Retinal pigment epithelial cell (primary cell): ENCODE measurements at regions not wholly inside any gene's neighbourhood (a gene's known extent, or its start where the extent isn't known, plus 50 kb on each side); places are given as distances from the start of the nearest gene placed in this dataset.

ENCODE experiments used
- DNase-seq: peaks from one replicate; pipeline ENCODE4 v3.0.0-alpha.2; 2010; ENCODE audit warnings: low read depth
- H3K4me3 ChIP-seq: 2 replicates; pipeline ENCODE4 v1.5.1; 2011; ENCODE audit warnings: mild to moderate bottlenecking, low read length, control low read depth, moderate library complexity
- TF ChIP-seq, protein P1 (sequence below): conservative IDR thresholded peaks from 2 replicates; pipeline ENCODE4 v1.5.1; 2011; ENCODE audit warnings: low read depth, low read length, control low read depth, inconsistent platforms

DNA sequence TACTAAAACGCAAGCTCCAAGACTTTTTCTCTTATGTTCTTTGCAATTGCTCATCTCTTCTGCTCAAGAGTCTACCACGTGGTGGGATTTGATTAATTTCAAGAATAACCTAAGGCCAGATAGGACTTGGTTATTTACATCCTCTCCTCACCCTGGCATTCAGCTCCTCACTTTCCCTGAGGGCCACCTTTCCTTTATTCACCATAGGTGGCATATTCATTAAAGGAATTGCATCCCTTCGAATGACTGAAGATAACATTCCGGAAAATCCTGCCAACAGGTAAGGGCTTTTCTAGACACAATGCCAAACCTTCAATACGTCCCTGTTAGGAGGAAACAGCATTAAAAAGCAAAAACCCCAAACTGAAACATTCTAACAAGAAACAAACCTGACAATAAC is 220.0 kb upstream of the KBTBD8 start:
- no peak for DNase-seq
- no peak overlapping the region for H3K4me3 ChIP-seq
- TF ChIP-seq, protein P1, sequence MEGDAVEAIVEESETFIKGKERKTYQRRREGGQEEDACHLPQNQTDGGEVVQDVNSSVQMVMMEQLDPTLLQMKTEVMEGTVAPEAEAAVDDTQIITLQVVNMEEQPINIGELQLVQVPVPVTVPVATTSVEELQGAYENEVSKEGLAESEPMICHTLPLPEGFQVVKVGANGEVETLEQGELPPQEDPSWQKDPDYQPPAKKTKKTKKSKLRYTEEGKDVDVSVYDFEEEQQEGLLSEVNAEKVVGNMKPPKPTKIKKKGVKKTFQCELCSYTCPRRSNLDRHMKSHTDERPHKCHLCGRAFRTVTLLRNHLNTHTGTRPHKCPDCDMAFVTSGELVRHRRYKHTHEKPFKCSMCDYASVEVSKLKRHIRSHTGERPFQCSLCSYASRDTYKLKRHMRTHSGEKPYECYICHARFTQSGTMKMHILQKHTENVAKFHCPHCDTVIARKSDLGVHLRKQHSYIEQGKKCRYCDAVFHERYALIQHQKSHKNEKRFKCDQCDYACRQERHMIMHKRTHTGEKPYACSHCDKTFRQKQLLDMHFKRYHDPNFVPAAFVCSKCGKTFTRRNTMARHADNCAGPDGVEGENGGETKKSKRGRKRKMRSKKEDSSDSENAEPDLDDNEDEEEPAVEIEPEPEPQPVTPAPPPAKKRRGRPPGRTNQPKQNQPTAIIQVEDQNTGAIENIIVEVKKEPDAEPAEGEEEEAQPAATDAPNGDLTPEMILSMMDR = no peak

DNA sequence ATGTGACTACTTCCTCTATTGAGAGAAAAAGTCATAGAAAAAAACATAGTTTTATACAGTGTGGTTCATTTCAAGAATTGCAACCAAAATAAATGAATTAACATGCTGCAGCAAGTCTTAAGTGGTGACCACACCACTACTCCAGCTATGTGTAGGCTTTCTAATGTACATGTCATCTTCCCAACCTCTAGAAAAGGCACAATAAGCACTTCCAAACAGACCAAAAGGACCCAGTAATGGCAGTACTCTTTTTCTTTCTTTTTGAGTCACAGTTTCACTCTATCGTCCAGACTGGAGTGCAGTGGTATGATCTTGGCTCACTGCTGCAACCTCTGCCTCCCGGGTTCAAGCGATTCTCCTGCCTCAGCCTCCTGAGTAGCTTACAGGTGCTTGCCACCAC is 219.3 kb upstream of the KBTBD8 start:
- no peak overlapping the region for H3K4me3 ChIP-seq
- TF ChIP-seq, protein P1 = no peak
- no peak for DNase-seq

DNA sequence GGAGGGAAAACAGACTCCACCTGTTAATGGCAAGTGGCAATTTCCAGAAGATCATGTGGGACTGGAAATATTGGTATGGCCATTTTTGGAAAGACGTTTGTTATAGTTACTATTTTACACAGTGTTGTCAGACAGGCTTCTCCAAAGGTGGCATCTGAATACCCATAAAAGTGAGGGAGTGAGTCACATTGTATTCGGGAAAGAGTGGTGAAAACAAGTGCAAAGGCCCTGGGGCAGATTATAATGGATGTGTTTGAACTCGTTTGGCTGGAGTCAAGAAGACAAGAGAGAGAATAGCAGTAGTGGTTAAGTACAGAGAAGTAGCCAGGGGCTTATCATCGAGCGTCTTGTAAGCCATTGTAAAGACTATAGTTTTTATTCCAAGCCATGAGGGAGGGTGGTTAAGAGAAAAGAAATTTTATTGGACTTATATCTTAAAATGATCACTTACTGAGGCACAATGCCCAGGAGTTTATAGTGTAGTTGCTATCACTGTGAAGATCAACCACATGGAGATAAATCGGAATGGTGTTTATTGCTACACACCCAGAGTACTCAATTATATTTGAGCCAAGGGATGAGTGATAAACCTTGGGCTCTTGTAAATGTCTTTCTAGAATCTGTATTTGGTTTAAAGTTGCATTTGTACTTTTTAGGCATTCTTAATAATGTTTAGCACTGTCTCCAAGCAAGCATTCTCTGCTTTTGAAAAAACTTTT is 212.8 kb upstream of the KBTBD8 start:
- TF ChIP-seq, protein P1 = no peak

DNA sequence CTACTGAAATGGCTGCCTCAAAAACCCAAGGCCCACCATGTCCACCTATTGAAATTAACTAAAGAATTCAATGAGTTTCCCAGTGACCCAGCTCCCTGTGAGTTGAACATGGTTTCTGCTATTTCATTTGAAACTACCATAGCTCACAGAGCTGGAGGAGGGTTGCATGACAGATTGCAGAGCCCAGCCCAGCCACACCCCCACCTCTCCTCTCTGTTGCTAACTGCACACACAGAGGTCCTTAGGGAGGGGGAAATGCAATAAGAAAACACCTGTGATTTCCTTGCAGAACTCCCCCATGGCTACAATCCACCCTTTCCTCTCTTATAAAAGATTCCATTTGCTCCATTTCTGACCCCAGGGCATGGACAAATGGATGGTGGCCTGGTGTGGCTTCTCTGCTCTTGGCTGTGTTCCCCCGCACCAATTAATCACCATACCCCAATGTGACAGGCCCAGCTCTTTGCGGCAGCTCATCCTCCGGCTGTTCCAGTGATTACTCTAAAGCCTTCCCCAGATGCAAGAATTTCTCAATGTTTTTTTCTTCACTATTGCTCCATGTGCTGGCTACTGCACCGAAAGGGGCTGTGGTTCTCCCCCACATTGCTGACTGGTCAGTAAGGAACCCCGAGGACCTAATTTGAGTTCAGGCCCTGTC is 208.4 kb upstream of the KBTBD8 start:
- TF ChIP-seq, protein P1 = no peak
- DNase-seq = no peak
- H3K4me3 ChIP-seq = no peak overlapping the region

More for the DNA sequence above, 212.8 kb upstream of the KBTBD8 start:
- DNase-seq = no peak
- no peak overlapping the region for H3K4me3 ChIP-seq

DNA sequence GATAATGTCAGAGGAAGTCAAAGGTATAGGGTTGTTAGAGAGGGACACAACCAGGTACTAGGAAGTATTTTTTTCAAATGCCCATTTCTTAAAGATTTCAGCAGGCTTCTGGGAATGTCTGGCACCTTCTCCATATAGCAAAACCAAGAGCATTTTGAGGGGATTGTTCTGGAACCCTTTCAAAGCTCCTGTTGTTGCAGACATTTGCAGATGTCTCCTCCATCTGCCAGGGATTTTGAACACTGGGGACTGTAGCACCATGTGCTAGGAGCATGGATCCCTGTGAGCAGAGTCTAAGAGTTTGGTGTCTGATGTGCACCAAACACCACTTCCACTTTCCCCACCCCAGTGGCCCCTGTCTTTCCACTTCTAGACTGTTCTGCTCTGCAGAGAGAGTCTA is 206.0 kb upstream of the KBTBD8 start:
- H3K4me3 ChIP-seq = no peak overlapping the region
- DNase-seq = no peak
- TF ChIP-seq, protein P1 = no peak

DNA sequence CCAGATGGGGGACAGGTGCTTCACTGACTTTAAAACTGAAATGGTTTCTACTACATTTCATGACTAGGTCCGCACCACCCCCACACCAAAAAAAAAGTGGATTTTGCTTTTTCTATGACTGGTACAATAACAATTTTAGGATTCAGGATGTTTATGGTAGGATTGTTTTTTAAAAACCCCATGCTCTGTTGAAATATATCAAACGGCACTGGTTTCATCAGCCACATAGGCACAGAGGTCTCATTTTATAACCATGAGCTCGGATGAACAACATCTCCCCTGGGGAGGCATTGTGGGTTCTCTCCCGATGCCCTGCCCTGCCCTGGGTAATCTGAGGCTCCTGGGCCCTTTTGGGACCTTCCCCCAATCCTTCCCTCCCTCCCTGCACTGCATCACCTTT is 202.7 kb upstream of the KBTBD8 start:
- TF ChIP-seq, protein P1 = no peak
- DNase-seq = no peak
- H3K4me3 ChIP-seq = no peak overlapping the region

DNA sequence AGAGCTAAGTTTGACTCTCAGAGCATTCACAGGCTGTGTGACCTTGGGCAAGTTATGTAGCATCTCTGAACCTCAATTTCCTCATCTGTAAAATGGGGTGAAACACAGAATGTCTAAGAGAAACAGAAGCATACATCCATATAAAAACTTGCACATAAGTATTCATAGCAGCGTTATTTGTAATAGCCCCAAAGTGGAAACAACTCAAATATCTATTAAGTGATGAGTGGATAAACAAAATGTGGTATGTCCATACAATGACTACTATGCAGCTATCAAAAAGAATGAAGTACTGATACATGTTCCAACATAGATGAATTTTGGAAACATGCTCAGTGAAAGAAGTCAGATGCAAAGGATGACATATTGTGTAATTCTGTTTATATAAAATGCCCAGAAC is 201.8 kb upstream of the KBTBD8 start:
- TF ChIP-seq, protein P1 = no peak
- no peak overlapping the region for H3K4me3 ChIP-seq
- no peak for DNase-seq
